22Rv1 (cell line): ENCODE measurements at regions not wholly inside any gene's neighbourhood (a gene's known extent, or its start where the extent isn't known, plus 50 kb on each side); places are given as distances from the start of the nearest gene placed in this dataset.

ENCODE experiments used
- ZFX ChIP-seq: fragments of 450-650 bp; IDR thresholded peaks from 2 replicates; pipeline ENCODE4 v1.6.1; 2017; ENCODE audit warnings: antibody characterized with exemption, borderline replicate concordance
- TF ChIP-seq, protein P1 (sequence below): fragments of 450-650 bp; IDR thresholded peaks from 2 replicates; pipeline ENCODE4 v1.5.1; 2017; ENCODE audit warnings: mild to moderate bottlenecking

DNA sequence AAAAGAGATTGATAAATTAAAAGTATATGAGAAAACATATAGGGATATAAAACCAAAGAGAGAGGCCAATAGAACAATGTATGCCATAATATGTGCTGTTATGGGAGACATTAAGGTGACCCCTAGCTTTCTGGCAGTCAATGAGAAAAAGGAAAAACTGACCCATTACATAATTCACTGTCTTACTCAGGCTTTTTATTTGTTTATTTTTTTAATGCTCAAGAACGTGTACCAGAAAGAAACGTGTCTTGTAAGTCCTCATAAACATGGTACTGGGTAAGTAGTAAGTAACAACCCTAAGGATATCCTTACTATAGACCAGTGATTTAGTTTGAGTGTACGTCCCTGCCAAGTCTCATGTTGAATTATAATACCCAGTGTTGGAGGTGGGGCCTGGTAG, 160.8 kb upstream of the PHACTR1 start:
- TF ChIP-seq, protein P1, sequence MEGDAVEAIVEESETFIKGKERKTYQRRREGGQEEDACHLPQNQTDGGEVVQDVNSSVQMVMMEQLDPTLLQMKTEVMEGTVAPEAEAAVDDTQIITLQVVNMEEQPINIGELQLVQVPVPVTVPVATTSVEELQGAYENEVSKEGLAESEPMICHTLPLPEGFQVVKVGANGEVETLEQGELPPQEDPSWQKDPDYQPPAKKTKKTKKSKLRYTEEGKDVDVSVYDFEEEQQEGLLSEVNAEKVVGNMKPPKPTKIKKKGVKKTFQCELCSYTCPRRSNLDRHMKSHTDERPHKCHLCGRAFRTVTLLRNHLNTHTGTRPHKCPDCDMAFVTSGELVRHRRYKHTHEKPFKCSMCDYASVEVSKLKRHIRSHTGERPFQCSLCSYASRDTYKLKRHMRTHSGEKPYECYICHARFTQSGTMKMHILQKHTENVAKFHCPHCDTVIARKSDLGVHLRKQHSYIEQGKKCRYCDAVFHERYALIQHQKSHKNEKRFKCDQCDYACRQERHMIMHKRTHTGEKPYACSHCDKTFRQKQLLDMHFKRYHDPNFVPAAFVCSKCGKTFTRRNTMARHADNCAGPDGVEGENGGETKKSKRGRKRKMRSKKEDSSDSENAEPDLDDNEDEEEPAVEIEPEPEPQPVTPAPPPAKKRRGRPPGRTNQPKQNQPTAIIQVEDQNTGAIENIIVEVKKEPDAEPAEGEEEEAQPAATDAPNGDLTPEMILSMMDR: no peak
- TF ChIP-seq ZFX: no peak
